DOHH2 (cell line): ENCODE measurements at regions not wholly inside any gene's neighbourhood (a gene's known extent, or its start where the extent isn't known, plus 50 kb on each side); places are given as distances from the start of the nearest gene placed in this dataset.

Experiments used
- EZH2phosphoT487 ChIP-seq: fragments of 200-600 bp; sonication (generic); IDR thresholded peaks from 2 replicates; pipeline ENCODE4 v1.6.1; 2017; ENCODE audit warnings: borderline replicate concordance, mild to moderate bottlenecking, antibody characterized with exemption, low read length, moderate library complexity, mixed read lengths
- TF ChIP-seq, protein P1 (sequence below): fragments of 200-600 bp; sonication (generic); IDR thresholded peaks from one replicate; pipeline ENCODE4 v1.5.1; 2014; ENCODE audit warnings: antibody characterized with exemption, mild to moderate bottlenecking, low read depth, low read length; ENCODE audit not compliant: poor library complexity, severe bottlenecking

DNA sequence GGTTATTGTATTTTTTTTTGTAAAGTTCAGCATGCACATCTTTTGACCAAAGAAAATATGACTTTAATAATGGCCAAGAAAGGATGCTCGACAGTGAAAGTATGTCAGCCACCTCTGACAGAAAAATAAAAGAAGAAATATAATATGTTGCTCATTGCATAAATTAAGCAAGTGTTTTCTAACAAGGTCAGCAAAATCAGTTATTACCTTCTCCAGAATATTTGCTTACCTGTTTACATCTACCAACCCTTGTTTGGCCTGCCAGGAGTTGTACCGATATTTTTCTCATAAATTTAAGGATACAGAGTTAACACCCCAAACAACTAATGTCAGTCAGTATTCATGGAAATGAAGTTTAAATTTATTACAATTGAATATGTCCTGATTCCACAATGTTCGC, 685.4 kb downstream of the PLA2G4A start:
- TF ChIP-seq, protein P1, sequence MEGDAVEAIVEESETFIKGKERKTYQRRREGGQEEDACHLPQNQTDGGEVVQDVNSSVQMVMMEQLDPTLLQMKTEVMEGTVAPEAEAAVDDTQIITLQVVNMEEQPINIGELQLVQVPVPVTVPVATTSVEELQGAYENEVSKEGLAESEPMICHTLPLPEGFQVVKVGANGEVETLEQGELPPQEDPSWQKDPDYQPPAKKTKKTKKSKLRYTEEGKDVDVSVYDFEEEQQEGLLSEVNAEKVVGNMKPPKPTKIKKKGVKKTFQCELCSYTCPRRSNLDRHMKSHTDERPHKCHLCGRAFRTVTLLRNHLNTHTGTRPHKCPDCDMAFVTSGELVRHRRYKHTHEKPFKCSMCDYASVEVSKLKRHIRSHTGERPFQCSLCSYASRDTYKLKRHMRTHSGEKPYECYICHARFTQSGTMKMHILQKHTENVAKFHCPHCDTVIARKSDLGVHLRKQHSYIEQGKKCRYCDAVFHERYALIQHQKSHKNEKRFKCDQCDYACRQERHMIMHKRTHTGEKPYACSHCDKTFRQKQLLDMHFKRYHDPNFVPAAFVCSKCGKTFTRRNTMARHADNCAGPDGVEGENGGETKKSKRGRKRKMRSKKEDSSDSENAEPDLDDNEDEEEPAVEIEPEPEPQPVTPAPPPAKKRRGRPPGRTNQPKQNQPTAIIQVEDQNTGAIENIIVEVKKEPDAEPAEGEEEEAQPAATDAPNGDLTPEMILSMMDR: no peak
- TF ChIP-seq EZH2phosphoT487: no peak
